Hematopoietic multipotent progenitor cell treated with erythropoietin and hydrocortisone succinate and interleukin-3 and kit ligand, for 15 days (in vitro differentiated cells): ENCODE measurements at regions not wholly inside any gene's neighbourhood (a gene's known extent, or its start where the extent isn't known, plus 50 kb on each side); places are given as distances from the start of the nearest gene placed in this dataset.

Source experiments
- DNase-seq: peaks from one replicate; pipeline ENCODE4 v3.0.0-alpha.2; 2015; ENCODE audit warnings: low spot score

DNA sequence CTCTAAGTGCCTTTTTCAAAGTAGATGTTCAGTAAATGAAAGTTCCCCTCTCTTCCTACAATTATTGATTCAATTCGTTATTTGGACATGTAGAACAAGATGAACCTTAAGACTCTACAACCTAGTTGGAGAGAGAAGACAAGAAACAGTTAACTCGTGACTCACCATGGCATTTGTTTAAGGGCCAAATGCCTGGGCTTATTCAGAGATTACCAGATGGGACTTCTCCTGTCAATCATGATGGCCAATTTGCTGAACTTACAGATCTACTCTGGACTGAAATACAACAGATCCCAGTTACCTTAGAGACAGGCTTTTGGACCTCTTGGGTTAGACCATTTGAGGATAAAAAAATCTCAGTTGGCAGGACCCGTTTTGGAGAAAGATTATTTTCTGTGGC, 93.5 kb downstream of the C1orf94 start:
- DNase-seq: no peak

DNA sequence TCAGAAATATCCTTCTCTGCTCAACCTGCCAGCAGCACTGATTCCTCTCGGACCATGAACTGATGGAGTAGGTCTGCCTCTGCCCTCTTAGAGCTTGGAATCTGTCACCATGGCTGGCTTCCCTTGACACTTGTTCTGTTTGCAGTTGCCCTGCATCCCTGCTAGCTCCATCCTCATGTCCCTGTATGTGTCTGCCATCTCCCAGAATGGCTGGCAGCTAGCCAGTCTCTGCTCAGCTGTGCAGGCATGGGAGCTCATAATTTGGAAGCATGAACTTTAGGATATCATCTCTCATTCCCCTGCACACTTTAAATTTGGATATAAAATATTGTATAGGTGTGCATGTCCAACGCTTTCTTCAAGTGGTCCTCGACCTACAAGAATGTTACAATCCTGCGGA, 95.4 kb downstream of the C1orf94 start:
- DNase-seq: no peak

GRCh38 chr1:34275150-34275549, 98.4 kb downstream of the C1orf94 start:
- no peak for DNase-seq

DNA sequence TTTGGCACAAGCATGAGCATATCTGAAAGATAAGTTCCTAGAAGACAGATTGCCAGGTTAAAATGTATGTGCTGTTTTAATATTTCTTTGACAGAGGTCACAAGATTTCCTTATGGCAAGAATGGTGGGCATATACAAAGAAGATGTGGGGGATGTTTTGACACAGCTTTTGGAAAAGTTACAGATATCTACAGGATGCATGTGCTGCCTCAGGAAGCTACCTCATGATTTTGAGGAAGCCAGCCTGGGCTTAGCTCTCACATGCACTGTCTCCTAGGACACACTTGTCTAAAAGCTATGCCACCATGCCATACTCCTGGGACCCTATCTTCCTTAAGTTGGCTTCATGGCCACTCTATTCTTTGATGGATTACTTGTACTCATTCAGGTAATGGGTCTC, 99.9 kb downstream of the C1orf94 start:
- no peak for DNase-seq

DNA sequence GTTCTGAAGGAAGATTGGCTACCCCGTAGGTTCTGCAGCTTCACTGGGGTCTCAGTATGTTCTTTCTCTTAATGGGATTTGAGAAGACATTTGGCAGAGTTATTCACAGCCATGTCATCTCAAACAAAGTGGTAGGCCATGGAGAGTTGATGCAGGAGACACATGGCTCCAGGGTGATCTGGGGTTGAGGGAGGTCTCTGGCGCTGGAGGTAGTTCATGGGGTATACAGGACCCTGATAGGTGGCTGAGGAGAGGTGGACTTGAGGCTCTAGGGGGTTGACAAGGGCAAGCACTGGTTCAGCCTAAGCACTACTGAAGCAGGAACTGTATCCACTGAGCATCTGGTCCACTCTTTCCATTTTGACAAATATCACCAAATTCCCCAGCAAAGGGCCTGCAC, 100.4 kb downstream of the C1orf94 start:
- DNase-seq: no peak

DNA sequence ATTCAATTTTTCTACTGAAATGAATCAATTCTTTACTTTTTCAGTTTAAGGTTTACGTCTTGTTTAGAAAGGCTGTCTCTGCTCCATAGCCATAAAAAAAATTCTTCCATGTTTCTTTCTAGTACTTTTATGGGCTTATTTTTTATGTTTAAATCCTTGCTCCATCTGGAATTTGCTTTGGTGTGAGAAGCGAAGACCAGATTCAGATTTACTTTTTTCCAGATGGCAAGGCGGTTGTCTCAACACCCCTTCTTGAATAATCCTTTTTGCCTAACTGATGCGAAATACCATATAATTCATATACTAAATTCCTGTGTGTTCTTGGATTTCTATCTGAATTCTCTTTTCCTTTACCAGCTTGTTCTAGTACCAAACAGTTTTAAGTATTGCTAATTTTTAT, 101.5 kb downstream of the C1orf94 start:
- DNase-seq: no peak

GRCh38 chr1:34279971-34280370, 103.3 kb downstream of the C1orf94 start:
- DNase-seq: no peak

DNA sequence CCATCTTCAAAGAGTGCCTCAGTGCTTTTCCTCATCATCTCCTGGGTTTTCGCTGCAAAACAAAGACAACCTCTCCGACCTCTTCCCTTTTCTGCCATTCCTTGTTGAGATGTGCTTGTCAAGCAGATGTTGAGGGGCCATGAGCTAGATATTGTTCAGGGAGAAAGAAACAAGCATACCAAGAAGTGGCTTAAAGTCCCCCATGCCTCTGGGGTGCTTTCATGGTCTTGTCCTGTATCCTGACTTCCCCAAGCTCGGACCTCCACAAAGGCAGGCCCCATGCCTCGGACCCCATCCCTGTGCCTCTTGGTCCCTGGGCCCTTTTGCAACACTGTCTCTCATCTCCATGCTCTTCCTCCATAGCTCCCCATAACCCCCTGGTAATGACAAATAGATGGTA, 103.8 kb downstream of the C1orf94 start:
- no peak for DNase-seq

DNA sequence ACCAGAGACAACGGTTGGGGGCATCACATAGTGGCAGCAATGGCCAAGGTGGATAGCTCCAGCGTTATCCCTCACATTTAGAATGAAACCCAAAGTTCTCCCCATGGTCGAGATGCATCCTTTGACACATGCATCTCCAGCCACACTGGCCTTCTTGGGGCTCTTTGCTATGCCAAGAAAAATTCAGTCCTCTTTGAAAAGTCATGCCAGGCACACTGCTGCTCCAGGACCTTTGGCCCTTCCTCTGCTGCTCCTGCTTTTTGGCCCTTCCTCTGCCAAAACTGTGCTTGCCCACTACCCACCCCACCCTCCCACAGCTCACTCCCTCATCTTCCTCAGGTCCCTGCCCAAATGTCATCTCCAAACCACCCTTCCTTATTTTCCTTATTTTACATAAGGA, 106.4 kb downstream of the C1orf94 start:
- no peak for DNase-seq

GRCh38 chr1:34286511-34286910, 109.8 kb downstream of the C1orf94 start:
- DNase-seq: no peak

- DNase-seq: no peak
Observed at GRCh38 chr1:34290831-34291230, 114.1 kb downstream of the C1orf94 start.

- no peak for DNase-seq
Observed at GRCh38 chr1:34292472-34292871, 115.8 kb downstream of the C1orf94 start.

DNA sequence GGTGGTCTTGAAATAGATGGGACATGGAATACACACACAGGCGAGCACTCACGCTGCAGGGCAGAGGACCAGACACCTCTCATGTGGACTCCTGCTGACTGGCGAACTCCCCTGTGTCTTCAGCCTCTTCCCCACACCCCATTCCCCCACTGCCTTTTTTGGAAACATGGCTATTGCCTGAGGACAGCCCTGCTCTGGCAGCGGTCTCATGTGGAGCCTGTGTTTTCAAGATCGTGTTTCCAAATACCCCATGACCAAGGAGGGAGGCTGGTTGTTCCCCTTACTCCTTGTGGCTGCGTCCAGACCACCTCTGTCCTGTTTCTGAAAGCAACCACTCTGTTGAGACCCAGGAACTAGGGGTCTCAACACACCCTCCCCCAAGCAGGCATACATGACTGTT, 119.4 kb downstream of the C1orf94 start:
- DNase-seq: no peak

GRCh38 chr1:34302798-34303197, 126.1 kb downstream of the C1orf94 start:
- no peak for DNase-seq

- no peak for DNase-seq
Observed at GRCh38 chr1:34303218-34303617, 126.5 kb downstream of the C1orf94 start.

DNA sequence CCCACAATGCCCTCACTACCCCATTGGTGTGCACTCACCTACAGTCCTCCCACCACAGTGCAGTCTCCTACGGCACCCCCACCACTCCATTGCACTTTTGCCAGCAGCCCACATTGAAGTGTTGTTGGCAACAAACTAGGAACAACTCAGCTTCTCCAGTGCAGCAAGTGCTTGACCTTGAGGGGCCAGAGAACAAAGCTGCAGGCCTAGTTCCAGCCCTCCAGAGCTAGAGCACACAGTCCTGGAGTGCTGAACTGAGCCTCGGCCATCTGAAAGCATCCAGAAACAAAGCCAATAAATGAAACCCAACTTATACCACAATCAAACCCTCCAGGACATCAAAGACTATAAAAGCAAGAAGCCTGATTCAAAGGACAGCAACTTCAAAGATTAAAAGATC, 129.9 kb downstream of the C1orf94 start:
- no peak for DNase-seq

- no peak for DNase-seq
Observed at GRCh38 chr1:34312359-34312758, 135.7 kb downstream of the C1orf94 start.

DNA sequence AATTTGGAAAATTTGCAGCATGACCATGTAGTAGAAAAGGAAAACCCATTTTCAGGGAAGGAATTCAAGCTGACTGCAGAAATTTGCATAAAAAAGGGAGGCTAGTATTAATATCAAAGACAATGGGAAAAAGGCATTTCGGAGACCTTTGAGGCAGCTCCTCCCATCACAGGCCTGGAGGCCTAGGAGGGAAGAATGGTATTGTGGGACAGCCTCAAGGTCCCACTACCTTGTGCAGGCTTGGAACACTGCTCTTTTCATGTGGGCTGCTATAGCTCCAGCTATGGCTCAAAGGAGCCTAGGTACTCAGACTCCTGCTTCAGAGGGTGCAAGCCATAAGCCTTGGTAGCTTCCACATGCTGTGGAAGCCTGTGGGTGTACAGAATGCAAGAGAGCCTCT, 139.3 kb downstream of the C1orf94 start:
- no peak for DNase-seq

- DNase-seq: no peak
Observed at GRCh38 chr1:34316773-34317172, 140.1 kb downstream of the C1orf94 start.

DNA sequence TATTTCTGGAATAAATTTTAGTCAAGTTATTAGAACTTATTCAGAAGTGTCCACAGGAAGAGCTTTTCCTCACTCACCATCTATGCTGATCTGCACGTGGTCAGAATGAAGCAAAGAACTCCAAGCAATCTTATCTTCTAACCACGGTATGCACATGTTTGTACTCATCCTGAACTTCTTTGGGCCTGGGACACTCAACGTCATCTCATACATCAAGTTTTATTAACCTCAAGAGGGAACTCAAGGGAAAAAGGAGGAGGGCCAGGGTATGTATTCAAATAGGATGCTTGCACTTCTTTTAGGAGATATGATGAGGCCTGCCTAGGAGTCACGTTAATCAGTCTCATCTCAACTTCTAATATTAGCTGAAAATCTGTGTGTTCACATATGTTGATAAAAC, 142.5 kb downstream of the C1orf94 start:
- no peak for DNase-seq

DNA sequence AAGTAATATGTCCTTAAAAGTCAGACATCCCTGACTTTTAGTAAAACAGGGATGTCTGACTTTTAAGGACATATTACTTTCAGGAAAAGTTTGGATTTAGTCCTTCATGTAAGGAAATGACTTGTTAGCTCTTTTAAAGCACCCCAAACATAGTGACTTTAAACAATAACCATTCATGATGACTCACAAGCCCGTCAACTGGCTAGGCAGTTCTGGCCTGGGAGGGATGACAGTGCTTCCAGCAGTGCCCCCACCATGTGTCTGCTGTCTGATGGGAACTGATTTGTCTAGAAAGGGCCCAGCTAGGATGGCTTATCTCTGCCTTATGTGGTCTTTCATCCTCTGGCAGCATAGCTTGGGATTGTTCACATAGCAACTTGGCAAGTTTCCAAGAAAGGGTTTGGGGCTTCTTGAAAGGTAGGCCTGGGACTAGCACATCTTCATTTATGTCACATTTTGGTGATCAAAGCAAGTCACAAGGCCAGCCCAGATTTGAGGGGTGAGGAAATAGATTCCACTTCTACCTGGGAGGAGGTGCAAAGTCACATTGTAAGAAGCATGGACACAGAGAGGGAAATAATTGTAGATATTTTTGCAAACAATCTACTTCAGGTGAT, 143.5 kb downstream of the C1orf94 start:
- no peak for DNase-seq

DNA sequence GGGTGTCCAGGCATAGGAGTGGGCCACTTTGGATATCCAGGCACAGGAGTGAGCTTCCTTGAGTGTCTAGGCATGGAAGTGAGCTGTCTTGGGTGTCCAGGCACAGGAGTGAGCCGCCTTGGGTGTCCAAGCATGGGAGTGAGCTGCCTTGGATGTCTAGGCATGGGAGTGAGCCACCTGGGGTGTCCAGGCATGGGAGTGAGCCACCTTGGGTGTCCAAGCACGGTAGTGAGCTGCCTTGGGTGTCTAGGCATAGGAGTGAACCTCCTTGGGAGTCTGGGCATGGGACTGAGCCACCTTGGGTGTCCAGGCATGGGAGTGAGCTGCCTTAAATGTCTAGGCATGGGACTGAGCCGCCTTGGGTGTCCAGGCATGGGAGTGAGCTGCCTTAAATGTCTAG, 146.3 kb downstream of the C1orf94 start:
- DNase-seq: no peak

- no peak for DNase-seq
Observed at GRCh38 chr1:34324879-34325440, 148.3 kb downstream of the C1orf94 start.

- no peak for DNase-seq
Observed at GRCh38 chr1:34328281-34328799, 151.6 kb downstream of the C1orf94 start.
